SK-N-SH (cell line): ENCODE measurements at regions not wholly inside any gene's neighbourhood (a gene's known extent, or its start where the extent isn't known, plus 50 kb on each side); places are given as distances from the start of the nearest gene placed in this dataset.

Source experiments
- CTCF ChIA-PET: fragments of 300-600, 350-600 bp; formaldehyde crosslinking; extraction: SDS; loops from one replicate; lab custom pipeline; 2021; lab: Yijun Ruan, JAX
- POLR2A ChIA-PET: fragments of 350-600 bp; sonication (Branson Sonifier 250); formaldehyde crosslinking; extraction: SDS; loops from one replicate; lab custom pipeline; 2020; ENCODE audit warnings: antibody characterized with exemption, inconsistent platforms; lab: Yijun Ruan, JAX
- DNase-seq: peaks from one replicate; pipeline ENCODE4 v3.0.0; 2012
- H2AFZ ChIP-seq: fragments of 200-600 bp; sonication (generic); 2 replicates; pipeline ENCODE4 v1.8.1; 2016; ENCODE audit warnings: antibody characterized with exemption, mild to moderate bottlenecking, low read depth
- H3F3A ChIP-seq: fragments of 200-600 bp; sonication (generic); replicated peaks from 2 replicates; pipeline ENCODE3; 2016; ENCODE audit warnings: antibody characterized with exemption, mild to moderate bottlenecking; ENCODE audit not compliant: insufficient read depth
- H3K27ac ChIP-seq, 2 experiments: fragments of 200-500 bp in 1 of 2; fragments of 200-600 bp in 1 of 2; sonication (Bioruptor generic) in 1 of 2; sonication (generic), shearing (Covaris generic) in 1 of 2; 2 replicates each; pipeline versions ENCODE4 v1.5.1 to v1.6.1; 2014 to 2016; ENCODE audit warnings: low read depth in 2 of 2, inconsistent platforms in 1 of 2, low read length in 1 of 2, mild to moderate bottlenecking in 1 of 2, mixed read lengths in 1 of 2
- H3K27me3 ChIP-seq: fragments of 200-600 bp; sonication (generic), shearing (Covaris generic); 2 replicates; pipeline ENCODE4 v1.6.1; 2016; ENCODE audit warnings: mixed run types; ENCODE audit not compliant: insufficient read depth
- H3K36me3 ChIP-seq, 2 experiments: fragments of 200-500 bp in 1 of 2; fragments of 200-600 bp in 1 of 2; sonication (Bioruptor generic) in 1 of 2; sonication (generic) in 1 of 2; replicated peaks in 1 of 2; 2 replicates each; pipeline versions ENCODE3 to v1.5.1; 2014 to 2016; ENCODE audit warnings: low read length in 1 of 2, mild to moderate bottlenecking in 1 of 2; ENCODE audit not compliant: insufficient read depth in 2 of 2, control insufficient read depth in 1 of 2
- H3K4me1 ChIP-seq, 2 experiments: fragments of 200-500 bp in 1 of 2; fragments of 200-600 bp in 1 of 2; sonication (Bioruptor generic) in 1 of 2; sonication (generic), shearing (Covaris generic) in 1 of 2; 2 replicates each; pipeline versions ENCODE4 v1.5.1 to v1.6.1; 2014 to 2016; ENCODE audit warnings: low read depth in 1 of 2, low read length in 1 of 2, mixed run types in 1 of 2; ENCODE audit not compliant: insufficient read depth in 2 of 2, control insufficient read depth in 1 of 2
- H3K4me2 ChIP-seq: fragments of 200-600 bp; sonication (generic), shearing (Covaris generic); 2 replicates; pipeline ENCODE4 v1.6.1; 2017; ENCODE audit warnings: mixed run types
- H3K4me3 ChIP-seq, 2 experiments: fragments of 200-500 bp in 1 of 2; fragments of 200-600 bp in 1 of 2; sonication (Bioruptor generic) in 1 of 2; sonication (generic), shearing (Covaris generic) in 1 of 2; 2 replicates each; pipeline versions ENCODE4 v1.5.1 to v1.8.1; 2014 to 2016; ENCODE audit warnings: low read depth in 2 of 2, inconsistent platforms in 1 of 2, low read length in 1 of 2, mild to moderate bottlenecking in 1 of 2, mixed read lengths in 1 of 2, moderate library complexity in 1 of 2
- H3K79me2 ChIP-seq: fragments of 200-600 bp; sonication (generic); 2 replicates; pipeline ENCODE4 v1.8.1; 2017; ENCODE audit warnings: mild to moderate bottlenecking; ENCODE audit not compliant: insufficient read depth
- H3K9ac ChIP-seq: fragments of 200-600 bp; sonication (generic); 2 replicates; pipeline ENCODE4 v1.6.1; 2017; ENCODE audit warnings: mixed run types
- H3K9me2 ChIP-seq: fragments of 200-600 bp; sonication (generic); 2 replicates; pipeline ENCODE4 v1.6.1; 2017; ENCODE audit warnings: mixed run types
- H3K9me3 ChIP-seq: fragments of 200-600 bp; sonication (generic); 2 replicates; pipeline ENCODE4 v1.6.1; 2017; ENCODE audit warnings: mixed run types, mild to moderate bottlenecking, moderate library complexity
- H4K20me1 ChIP-seq: fragments of 200-600 bp; sonication (generic); 2 replicates; pipeline ENCODE4 v1.6.1; 2017; ENCODE audit warnings: mild to moderate bottlenecking, mixed run types; ENCODE audit not compliant: insufficient read depth
- CHD2 ChIP-seq: fragments of 150-350 bp; IDR thresholded peaks from 2 replicates; pipeline ENCODE4 v1.6.1; 2018; ENCODE audit warnings: low read length; ENCODE audit not compliant: partially characterized antibody
- FOSL2 ChIP-seq: IDR thresholded peaks from 2 replicates; pipeline ENCODE4 v1.4.0; 2012; ENCODE audit warnings: low read depth, mild to moderate bottlenecking, moderate library complexity, borderline replicate concordance
- FOXM1 ChIP-seq: IDR thresholded peaks from 2 replicates; pipeline ENCODE4 v1.4.0; 2012; ENCODE audit warnings: low read depth, mild to moderate bottlenecking
- GABPA ChIP-seq: IDR thresholded peaks from 2 replicates; pipeline ENCODE4 v1.4.0; 2012; ENCODE audit warnings: low read depth, mild to moderate bottlenecking
- JUND ChIP-seq: IDR thresholded peaks from 2 replicates; pipeline ENCODE4 v1.4.0; 2012
- NFIC ChIP-seq: IDR thresholded peaks from 2 replicates; pipeline ENCODE4 v1.4.0; 2012; ENCODE audit warnings: borderline replicate concordance
- PBX3 ChIP-seq: IDR thresholded peaks from 2 replicates; pipeline ENCODE4; 2012
- POLR2AphosphoS5 ChIP-seq: IDR thresholded peaks from 2 replicates; pipeline ENCODE4 v1.6.1; 2012; ENCODE audit warnings: low read depth, low read length
- RAD21 ChIP-seq: IDR thresholded peaks from 2 replicates; pipeline ENCODE4 v1.6.1; 2012; ENCODE audit warnings: mild to moderate bottlenecking, low read length
- SIN3A ChIP-seq: IDR thresholded peaks from 2 replicates; pipeline ENCODE4 v1.6.1; 2012; ENCODE audit warnings: low read depth, mild to moderate bottlenecking, low read length, moderate library complexity, borderline replicate concordance
- ZBTB33 ChIP-seq: IDR thresholded peaks from 2 replicates; pipeline ENCODE4 v1.4.0; 2012; ENCODE audit warnings: low read depth, borderline replicate concordance
- WGBS: methylation state at CpG from one replicate; pipeline ENCODE4 v1.1.6; 2017; ENCODE audit warnings: low lambda C conversion rate; 5-methylcytosine and 5-hydroxymethylcytosine counted together
- TF ChIP-seq, protein P1 (sequence below): IDR thresholded peaks from 2 replicates; pipeline ENCODE4 v1.6.1; 2012; ENCODE audit warnings: mild to moderate bottlenecking, low read depth, low read length, moderate library complexity

GRCh38 chr9:78685471-78685870, 388.5 kb downstream of the PSAT1 start:
- peaks cover 5% of the 10 kb centered on the region for H3F3A ChIP-seq
- H4K20me1 ChIP-seq = no peaks in the 10 kb centered on the region
- CTCF ChIA-PET = interaction anchor here (1.0 to 1.1 kb wide), 2 partner anchors 10 to 13 kb away, joined by 3 to 4 read pairs; no protein-coding TSS in a partner anchor
- H3K27me3 ChIP-seq = no peaks in the 10 kb centered on the region
- H3K79me2 ChIP-seq = no peaks in the 10 kb centered on the region
- H3K4me3 ChIP-seq = no peak overlapping the region
- no peak for TF ChIP-seq RAD21
- H3K9ac ChIP-seq = no peak overlapping the region
- POLR2A ChIA-PET = no interaction called here
- no peak overlapping the region for H3K4me2 ChIP-seq
- H3K27ac ChIP-seq = no peak overlapping the region
- no peaks in the 10 kb centered on the region for H3K4me1 ChIP-seq
- DNase-seq = no peak
- no peaks in the 10 kb centered on the region for H3K9me3 ChIP-seq
- no peak overlapping the region for H2AFZ ChIP-seq
- H3K9me2 ChIP-seq = no peaks in the 10 kb centered on the region
- H3K36me3 ChIP-seq = no peaks in the 10 kb centered on the region
- 96% methylated on average over 1 of the region's 1 CpG for WGBS

DNA sequence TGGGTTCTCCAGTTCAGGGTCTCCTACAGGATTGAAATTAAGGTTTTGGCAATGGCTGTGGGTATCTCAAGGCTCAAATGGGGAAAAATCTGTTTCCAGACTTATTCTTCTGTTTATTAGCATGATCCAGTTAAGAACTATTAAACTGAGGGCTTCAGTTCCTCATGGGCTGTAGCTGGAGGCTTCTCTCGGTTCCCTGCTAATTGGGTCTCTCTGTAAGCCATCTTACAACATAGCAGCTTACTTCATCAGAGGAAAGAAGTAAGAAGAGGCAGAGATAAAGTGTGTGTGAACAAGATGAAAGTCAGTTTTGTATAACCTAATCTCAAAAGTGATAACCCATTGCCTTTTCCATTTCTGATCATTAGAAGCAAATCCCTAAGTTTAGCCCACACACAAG, 391.9 kb downstream of the PSAT1 start:
- CTCF ChIA-PET = no interaction called here
- no peaks in the 10 kb centered on the region for H4K20me1 ChIP-seq
- TF ChIP-seq FOXM1 (no peak), PBX3 (no peak), FOSL2 (no peak), ZBTB33 (no peak), JUND (no peak), GABPA (no peak), NFIC (no peak), SIN3A (no peak), POLR2AphosphoS5 (no peak), CHD2 (no peak)
- TF ChIP-seq, protein P1, sequence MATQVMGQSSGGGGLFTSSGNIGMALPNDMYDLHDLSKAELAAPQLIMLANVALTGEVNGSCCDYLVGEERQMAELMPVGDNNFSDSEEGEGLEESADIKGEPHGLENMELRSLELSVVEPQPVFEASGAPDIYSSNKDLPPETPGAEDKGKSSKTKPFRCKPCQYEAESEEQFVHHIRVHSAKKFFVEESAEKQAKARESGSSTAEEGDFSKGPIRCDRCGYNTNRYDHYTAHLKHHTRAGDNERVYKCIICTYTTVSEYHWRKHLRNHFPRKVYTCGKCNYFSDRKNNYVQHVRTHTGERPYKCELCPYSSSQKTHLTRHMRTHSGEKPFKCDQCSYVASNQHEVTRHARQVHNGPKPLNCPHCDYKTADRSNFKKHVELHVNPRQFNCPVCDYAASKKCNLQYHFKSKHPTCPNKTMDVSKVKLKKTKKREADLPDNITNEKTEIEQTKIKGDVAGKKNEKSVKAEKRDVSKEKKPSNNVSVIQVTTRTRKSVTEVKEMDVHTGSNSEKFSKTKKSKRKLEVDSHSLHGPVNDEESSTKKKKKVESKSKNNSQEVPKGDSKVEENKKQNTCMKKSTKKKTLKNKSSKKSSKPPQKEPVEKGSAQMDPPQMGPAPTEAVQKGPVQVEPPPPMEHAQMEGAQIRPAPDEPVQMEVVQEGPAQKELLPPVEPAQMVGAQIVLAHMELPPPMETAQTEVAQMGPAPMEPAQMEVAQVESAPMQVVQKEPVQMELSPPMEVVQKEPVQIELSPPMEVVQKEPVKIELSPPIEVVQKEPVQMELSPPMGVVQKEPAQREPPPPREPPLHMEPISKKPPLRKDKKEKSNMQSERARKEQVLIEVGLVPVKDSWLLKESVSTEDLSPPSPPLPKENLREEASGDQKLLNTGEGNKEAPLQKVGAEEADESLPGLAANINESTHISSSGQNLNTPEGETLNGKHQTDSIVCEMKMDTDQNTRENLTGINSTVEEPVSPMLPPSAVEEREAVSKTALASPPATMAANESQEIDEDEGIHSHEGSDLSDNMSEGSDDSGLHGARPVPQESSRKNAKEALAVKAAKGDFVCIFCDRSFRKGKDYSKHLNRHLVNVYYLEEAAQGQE = no peak
- 90% methylated on average over 1 of the region's 1 CpG for WGBS
- DNase-seq = no peak
- POLR2A ChIA-PET = no interaction called here
- H3K4me2 ChIP-seq = no peak overlapping the region
- no peak overlapping the region for H2AFZ ChIP-seq
- no peak overlapping the region for H3K4me3 ChIP-seq
- no peaks in the 10 kb centered on the region for H3K9me2 ChIP-seq
- H3K36me3 ChIP-seq = no peaks in the 10 kb centered on the region
- H3F3A ChIP-seq = peaks cover 5% of the 10 kb centered on the region
- no peak overlapping the region for H3K9ac ChIP-seq
- no peaks in the 10 kb centered on the region for H3K79me2 ChIP-seq
- no peaks in the 10 kb centered on the region for H3K27me3 ChIP-seq
- H3K9me3 ChIP-seq = no peaks in the 10 kb centered on the region
- H3K27ac ChIP-seq = no peak overlapping the region
- H3K4me1 ChIP-seq = 0 out of 4 replicates have a peak, but pooled peaks cover 0 to 6% of the 10 kb centered on the region in 2 experiments
